CD14-positive monocyte (primary cell): ENCODE measurements at regions not wholly inside any gene's neighbourhood (a gene's known extent, or its start where the extent isn't known, plus 50 kb on each side); places are given as distances from the start of the nearest gene placed in this dataset.

ENCODE experiments used
- DNase-seq, 3 donors: peaks; one replicate each; pipeline ENCODE4 v3.0.0-alpha.2; 2011 to 2022
- H2AFZ ChIP-seq: 2 replicates; pipeline ENCODE4 v1.6.0; 2012; ENCODE audit warnings: mild to moderate bottlenecking, low read depth, low read length, inconsistent platforms; ENCODE audit not compliant: insufficient read depth, poor library complexity, severe bottlenecking
- H3K27ac ChIP-seq, 2 donors: 1 replicate in 1 of 2; 2 replicates in 1 of 2; pipeline ENCODE4 v1.5.1; 2012 to 2013; ENCODE audit warnings: low read length in 2 of 2, control low read depth in 1 of 2, inconsistent platforms in 1 of 2, low read depth in 1 of 2, mild to moderate bottlenecking in 1 of 2
- H3K27me3 ChIP-seq, 2 donors: one replicate each; pipeline versions ENCODE4 v1.6.0 to v1.6.1; 2011 to 2013; ENCODE audit warnings: low read length in 2 of 2; ENCODE audit not compliant: control insufficient read depth in 2 of 2, insufficient read depth in 2 of 2
- H3K36me3 ChIP-seq, 2 donors: replicated peaks in 1 of 2; 1 replicate in 1 of 2; 2 replicates in 1 of 2; pipeline versions ENCODE4 v1.5.1 to v1.6.1; 2012 to 2013; ENCODE audit warnings: low read length in 2 of 2, control low read depth in 1 of 2, inconsistent platforms in 1 of 2, mild to moderate bottlenecking in 1 of 2; ENCODE audit not compliant: insufficient read depth in 2 of 2, control insufficient read depth in 1 of 2
- H3K4me1 ChIP-seq, 2 donors: 1 replicate in 1 of 2; 2 replicates in 1 of 2; pipeline versions ENCODE4 v1.5.1 to v1.6.1; 2012 to 2013; ENCODE audit warnings: low read length in 2 of 2, control low read depth in 1 of 2, inconsistent platforms in 1 of 2, mild to moderate bottlenecking in 1 of 2, moderate library complexity in 1 of 2; ENCODE audit not compliant: insufficient read depth in 2 of 2, control insufficient read depth in 1 of 2
- H3K4me2 ChIP-seq: replicated peaks from 2 replicates; pipeline ENCODE3; 2012; ENCODE audit warnings: low read length, moderate library complexity, mild to moderate bottlenecking; ENCODE audit not compliant: poor library complexity, severe bottlenecking; ENCODE audit errors: extremely low read depth
- H3K4me3 ChIP-seq, 3 experiments: fragments of 200-600 bp in 1 of 3; sonication (generic) in 1 of 3; replicated peaks in 1 of 3; 1 replicate in 2 of 3; 2 replicates in 1 of 3; pipeline ENCODE4 v1.5.1; 2011 to 2013; ENCODE audit warnings: low read length in 3 of 3, mild to moderate bottlenecking in 3 of 3, control low read depth in 2 of 3, low read depth in 2 of 3, inconsistent platforms in 1 of 3, moderate library complexity in 1 of 3
- H3K79me2 ChIP-seq: 2 replicates; pipeline ENCODE4 v1.6.0; 2012; ENCODE audit warnings: mild to moderate bottlenecking, control low read depth, inconsistent platforms, low read length, moderate library complexity; ENCODE audit not compliant: insufficient read depth
- H3K9ac ChIP-seq: 2 replicates; pipeline ENCODE4 v1.6.0; 2017; ENCODE audit warnings: low read length, mild to moderate bottlenecking; ENCODE audit not compliant: insufficient read depth, poor library complexity, severe bottlenecking
- H3K9me3 ChIP-seq, 2 donors: replicated peaks in 1 of 2; 1 replicate in 1 of 2; 2 replicates in 1 of 2; pipeline versions ENCODE4 v1.5.1 to v1.6.1; 2012 to 2013; ENCODE audit warnings: low read length in 2 of 2, control low read depth in 1 of 2; ENCODE audit not compliant: control insufficient read depth in 1 of 2, insufficient read depth in 1 of 2
- H4K20me1 ChIP-seq: 2 replicates; pipeline ENCODE4 v1.6.0; 2012; ENCODE audit warnings: mild to moderate bottlenecking, low read length, control low read depth, moderate library complexity; ENCODE audit not compliant: insufficient read depth
- H3K27ac Mint-ChIP-seq, 7 donors: one replicate each; pipeline ENCODE4 v1.8.0; 2020; ENCODE audit warnings: mild to moderate bottlenecking in 7 of 7, mixed read lengths in 7 of 7, moderate library complexity in 6 of 7, inconsistent platforms in 2 of 7
- H3K27me3 Mint-ChIP-seq, 3 donors: one replicate each; pipeline ENCODE4 v1.8.0; 2021 to 2022; ENCODE audit warnings: low read depth in 3 of 3, mild to moderate bottlenecking in 3 of 3, mixed read lengths in 3 of 3, moderate library complexity in 3 of 3, inconsistent platforms in 1 of 3
- H3K36me3 Mint-ChIP-seq, 2 donors: one replicate each; pipeline ENCODE4 v1.8.0; 2020; ENCODE audit warnings: mixed read lengths in 2 of 2, inconsistent platforms in 1 of 2, mild to moderate bottlenecking in 1 of 2
- H3K4me1 Mint-ChIP-seq: one replicate; pipeline ENCODE4 v1.8.0; 2020; ENCODE audit warnings: mild to moderate bottlenecking, mixed read lengths
- H3K4me3 Mint-ChIP-seq, 2 donors: one replicate each; pipeline ENCODE4 v1.8.0; 2020; ENCODE audit warnings: mild to moderate bottlenecking in 2 of 2, mixed read lengths in 2 of 2, moderate library complexity in 1 of 2
- H3K9me3 Mint-ChIP-seq, 7 donors: one replicate each; pipeline ENCODE4 v1.8.0; 2020 to 2022; ENCODE audit warnings: mixed read lengths in 7 of 7, mild to moderate bottlenecking in 6 of 7, moderate library complexity in 6 of 7, inconsistent platforms in 2 of 7
- CTCF ChIP-seq: fragments of 200-600 bp; IDR thresholded peaks from one replicate; pipeline ENCODE4 v1.8.0; 2022; ENCODE audit warnings: antibody characterized with exemption, mild to moderate bottlenecking
- WGBS: methylation state at CpG from one replicate; pipeline ENCODE4 v1.1.5; 2013; ENCODE audit warnings: missing lambda C conversion rate; ENCODE audit not compliant: insufficient coverage; 5-methylcytosine and 5-hydroxymethylcytosine counted together
- intact Hi-C, 2 donors: fragments of 100-400 bp; cut with micrococcal nuclease; formaldehyde crosslinking; loops; one replicate each; pipeline versions ENCODE4 v1.15.0 to v1.15.1; 2023

- H3K9me3 Mint-ChIP-seq, result peaks cover 0 to 5% (median 1%) of the 10 kb centered on the region in 7 donors
- no peak overlapping the region for H3K9ac ChIP-seq
- H3K4me3 Mint-ChIP-seq, result no peak overlapping the region
- H3K27me3 Mint-ChIP-seq, result no peaks in the 10 kb centered on the region
- no peak overlapping the region for H3K4me2 ChIP-seq
- H3K36me3 ChIP-seq, result no peaks in the 10 kb centered on the region
- no peak for TF ChIP-seq CTCF
- no peaks in the 10 kb centered on the region for H3K4me1 ChIP-seq
- no peaks in the 10 kb centered on the region for H3K36me3 Mint-ChIP-seq
- no peaks in the 10 kb centered on the region for H3K4me1 Mint-ChIP-seq
- no peaks in the 10 kb centered on the region for H4K20me1 ChIP-seq
- no peak overlapping the region for H3K4me3 ChIP-seq
- no peaks in the 10 kb centered on the region for H3K79me2 ChIP-seq
- no peaks in the 10 kb centered on the region for H3K27me3 ChIP-seq
- H3K9me3 ChIP-seq, result no peaks in the 10 kb centered on the region
- H3K27ac Mint-ChIP-seq, result peak overlapping the region in 1 of 7 donors; percentile 11
- H2AFZ ChIP-seq, result no peak overlapping the region
- H3K27ac ChIP-seq, result no peak overlapping the region
- no peak for DNase-seq
- intact Hi-C loops, result no loop called here
- WGBS, result 95% methylated on average over 5 of the region's 9 CpGs
Observed at GRCh38 chr15:81859737-81860516, 185.9 kb downstream of the MEX3B start.

GRCh38 chr15:81858586-81858985 is 187.2 kb downstream of the MEX3B start:
- Histone ChIP-seq H3K27ac (no peak overlapping the region), H2AFZ (no peak overlapping the region), H3K4me3 (no peak overlapping the region), H3K79me2 (no peaks in the 10 kb centered on the region), H4K20me1 (no peaks in the 10 kb centered on the region), H3K4me2 (no peak overlapping the region), H3K36me3 (no peaks in the 10 kb centered on the region), H3K27me3 (no peaks in the 10 kb centered on the region), H3K9ac (no peak overlapping the region), H3K9me3 (no peaks in the 10 kb centered on the region), H3K4me1 (no peaks in the 10 kb centered on the region)
- TF ChIP-seq CTCF, result no peak
- intact Hi-C loops, result no loop called here
- peaks cover 0 to 3% (median 0%) of the 10 kb centered on the region in 7 donors for H3K9me3 Mint-ChIP-seq
- H3K27ac Mint-ChIP-seq, result no peak overlapping the region
- no peaks in the 10 kb centered on the region for H3K4me1 Mint-ChIP-seq
- no peak for DNase-seq
- WGBS, result 80% methylated on average over 3 of the region's 3 CpGs
- H3K36me3 Mint-ChIP-seq, result no peaks in the 10 kb centered on the region
- no peaks in the 10 kb centered on the region for H3K27me3 Mint-ChIP-seq
- no peak overlapping the region for H3K4me3 Mint-ChIP-seq
